ENCODE measurements at regions not wholly inside any gene's neighbourhood (a gene's known extent, or its start where the extent isn't known, plus 50 kb on each side); places are given as distances from the start of the nearest gene placed in this dataset.
A peak's percentile ranks its signal among the peaks of the same experiment; 100 is the strongest.
"Not testable (repeated sequence)": the region's sequence is repeated elsewhere in the genome, so short reads cannot be mapped to it uniquely, and the experiment has no call there.

GRCh38 chrX:34716302-34716701 is 59.2 kb upstream of the TMEM47 start:
- no peak for DNase-seq (ENCODE audit: low read depth)

- DNase-seq (ENCODE audit: low read depth): peak; percentile 10
Observed at GRCh38 chrX:34734383-34734782, 77.3 kb upstream of the TMEM47 start.

- no peak for DNase-seq (ENCODE audit: low read depth)
Observed at GRCh38 chrX:34744521-34744920, 87.4 kb upstream of the TMEM47 start.

DNA sequence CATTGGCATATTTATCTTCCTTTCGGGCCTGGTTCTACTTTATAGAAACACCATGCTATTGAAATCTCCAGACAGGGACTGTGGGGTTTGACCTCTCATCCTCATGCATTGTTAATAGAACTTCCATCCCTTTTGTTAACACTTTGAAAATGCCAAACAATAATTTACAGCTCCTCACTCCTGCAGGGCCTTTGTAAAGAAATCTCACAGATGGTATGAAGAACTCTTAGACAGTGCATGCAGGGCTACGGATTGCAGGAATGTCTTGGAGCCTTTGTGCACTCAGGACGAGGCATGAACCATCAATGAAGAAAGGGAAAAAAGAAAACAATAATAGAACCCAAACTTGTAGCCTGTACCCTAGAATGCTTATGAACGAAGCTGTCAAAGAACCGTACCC is 92.8 kb upstream of the TMEM47 start:
- no peak for DNase-seq (ENCODE audit: low read depth)

DNA sequence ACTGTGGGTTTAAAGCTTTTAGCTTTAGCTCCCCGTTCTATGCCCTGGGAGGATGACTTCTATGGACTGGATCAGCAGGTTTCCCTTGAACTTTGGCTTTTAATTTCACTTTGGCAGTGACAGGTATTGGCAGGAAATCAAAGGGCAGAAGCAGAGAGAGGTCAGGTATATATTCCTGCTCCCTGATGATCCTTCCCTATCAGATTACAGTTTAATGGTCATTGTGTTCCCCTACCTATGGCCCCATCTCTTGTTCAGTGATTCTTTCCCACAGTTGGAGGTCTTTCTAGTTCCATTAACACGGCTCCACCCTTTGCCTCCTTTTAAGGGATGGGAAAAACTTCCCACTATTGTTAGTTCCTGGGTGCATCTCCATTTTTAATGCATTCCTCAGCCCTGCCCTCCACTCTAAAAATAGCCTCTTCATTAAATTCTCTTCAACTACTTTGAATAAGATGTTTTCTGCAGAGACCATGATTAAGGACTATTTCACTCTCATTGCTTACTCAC is 107.8 kb upstream of the TMEM47 start:
- no peak for DNase-seq (ENCODE audit: low read depth)

DNA sequence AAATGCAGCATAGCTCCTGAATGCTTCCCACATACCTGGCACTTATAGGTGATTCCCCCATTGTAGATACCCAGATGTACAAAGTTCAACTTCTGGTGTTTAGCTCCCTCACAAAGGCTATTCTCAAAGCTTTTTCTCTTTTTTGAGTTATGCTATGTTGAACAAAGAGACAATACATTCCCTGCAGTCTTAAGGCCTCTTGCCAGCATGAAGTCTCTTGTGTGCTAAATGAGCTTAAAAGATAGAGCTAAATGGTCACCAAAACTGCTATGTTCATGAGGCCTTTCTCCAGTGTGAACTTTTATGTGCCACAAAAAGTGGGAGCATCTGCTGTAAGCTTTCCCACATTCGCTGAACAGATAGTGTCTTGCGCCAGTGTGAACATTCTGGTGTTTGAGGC is 111.2 kb upstream of the TMEM47 start:
- DNase-seq (ENCODE audit: low read depth): no peak

- no peak for DNase-seq (ENCODE audit: low read depth)
Observed at GRCh38 chrX:34770511-34770910, 113.4 kb upstream of the TMEM47 start.

DNA sequence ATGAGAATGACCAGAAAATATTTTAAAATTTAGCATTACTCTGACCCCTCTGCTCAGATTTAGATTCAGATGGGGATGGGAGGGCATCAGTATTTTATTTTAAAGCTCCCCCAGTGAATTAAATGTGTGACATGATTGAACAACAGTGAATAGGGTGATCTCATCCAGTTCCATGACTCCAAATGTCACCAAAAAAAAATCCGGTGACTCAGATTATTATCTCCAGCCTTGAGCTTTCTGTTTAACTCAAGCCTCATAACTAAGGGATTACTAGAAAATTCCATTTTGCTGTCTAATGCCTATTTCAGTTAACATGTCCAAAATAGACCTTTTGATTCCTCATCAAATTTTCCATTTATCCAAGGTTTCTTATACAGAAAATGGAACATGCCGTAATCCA is 121.8 kb upstream of the TMEM47 start:
- DNase-seq (ENCODE audit: low read depth): peak; percentile 65

DNA sequence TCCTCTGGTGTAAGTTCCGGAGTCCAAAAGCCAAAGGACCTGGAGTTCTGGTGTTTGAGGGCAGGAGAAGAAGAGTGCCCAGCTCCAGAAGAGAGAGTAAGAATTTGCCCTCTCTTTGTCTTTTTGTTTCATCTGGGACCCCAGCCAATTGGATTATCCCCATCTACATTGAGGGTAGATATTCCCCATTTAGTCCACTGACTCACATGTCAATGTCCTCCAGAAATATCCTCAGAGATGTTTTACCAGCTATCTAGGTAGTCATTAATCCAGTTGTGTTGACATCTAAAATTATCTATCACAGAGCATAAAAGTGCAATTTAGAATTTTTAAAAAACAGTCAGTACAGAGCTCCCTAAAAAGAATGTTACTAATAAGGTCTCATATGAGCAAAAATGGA is 132.9 kb upstream of the TMEM47 start:
- DNase-seq (ENCODE audit: low read depth): no peak

- no peak for DNase-seq (ENCODE audit: low read depth)
Observed at GRCh38 chrX:34805951-34806350, 136.6 kb upstream of the FAM47B start.

GRCh38 chrX:34809096-34809495 is 133.5 kb upstream of the FAM47B start:
- DNase-seq (ENCODE audit: low read depth): no peak

GRCh38 chrX:34810364-34810763 is 132.2 kb upstream of the FAM47B start:
- DNase-seq (ENCODE audit: low read depth): peak; percentile 25

DNA sequence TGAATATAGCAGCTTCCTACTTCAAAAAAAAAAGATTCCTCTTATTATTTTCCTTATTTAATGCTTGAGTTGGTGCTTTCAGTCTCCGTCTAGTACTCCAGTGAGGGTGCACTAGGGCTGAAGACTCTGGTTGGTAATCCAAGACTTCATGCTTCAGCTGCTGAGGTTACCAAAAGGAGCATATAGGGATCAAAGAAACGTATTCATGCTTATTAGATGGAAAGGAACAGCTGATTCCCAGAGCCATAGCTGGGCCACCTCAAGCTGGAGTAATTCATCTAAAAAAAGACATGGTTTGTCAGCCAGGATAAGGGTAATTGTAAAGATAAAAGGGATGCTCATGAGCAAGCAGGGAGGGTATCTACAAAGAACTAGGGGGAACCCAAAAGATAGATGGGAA is 131.7 kb upstream of the FAM47B start:
- no peak for DNase-seq (ENCODE audit: low read depth)

- no peak for DNase-seq (ENCODE audit: low read depth)
Observed at GRCh38 chrX:34813618-34814017, 129.0 kb upstream of the FAM47B start.

- no peak for DNase-seq (ENCODE audit: low read depth)
Observed at GRCh38 chrX:34826964-34827363, 115.6 kb upstream of the FAM47B start.

GRCh38 chrX:34839451-34839850 is 103.1 kb upstream of the FAM47B start:
- DNase-seq (ENCODE audit: low read depth): no peak

- not testable (repeated sequence) for DNase-seq (ENCODE audit: low read depth)
Observed at GRCh38 chrX:34841205-34841604, 101.4 kb upstream of the FAM47B start.

DNA sequence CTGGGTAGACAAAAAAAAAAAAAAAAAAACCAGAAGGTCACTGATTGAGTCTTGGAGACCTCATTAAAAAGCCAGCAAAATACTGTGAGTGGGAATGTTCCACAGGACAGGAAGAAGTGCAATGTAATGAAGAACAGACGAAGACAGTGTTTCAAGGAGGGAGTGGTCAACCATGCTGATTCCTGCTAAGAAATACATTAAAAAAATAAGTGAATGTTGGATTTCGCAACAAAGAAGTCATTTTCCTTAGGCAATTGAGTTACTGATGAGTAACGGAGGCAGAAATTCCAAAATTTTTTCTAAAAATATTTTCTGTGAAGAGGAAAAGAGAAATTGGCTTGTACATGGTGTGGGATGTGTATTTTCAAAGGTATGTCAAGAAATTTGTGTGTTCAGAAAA is 94.3 kb upstream of the FAM47B start:
- DNase-seq (ENCODE audit: low read depth): peak; percentile 41

GRCh38 chrX:34849371-34849770 is 93.2 kb upstream of the FAM47B start:
- DNase-seq (ENCODE audit: low read depth): no peak

GRCh38 chrX:34859191-34859590 is 83.4 kb upstream of the FAM47B start:
- DNase-seq (ENCODE audit: low read depth): no peak

GRCh38 chrX:34863906-34864305 is 78.7 kb upstream of the FAM47B start:
- no peak for DNase-seq (ENCODE audit: low read depth)

- no peak for DNase-seq (ENCODE audit: low read depth)
Observed at GRCh38 chrX:34866646-34867045, 76.0 kb upstream of the FAM47B start.

- DNase-seq (ENCODE audit: low read depth): no peak
Observed at GRCh38 chrX:34868633-34869032, 74.0 kb upstream of the FAM47B start.

GRCh38 chrX:34873500-34874225 is 68.9 kb upstream of the FAM47B start:
- no peak for DNase-seq (ENCODE audit: low read depth)

Measured in HS-5 (cell line).